Loucy (cell line): ENCODE measurements at regions not wholly inside any gene's neighbourhood (a gene's known extent, or its start where the extent isn't known, plus 50 kb on each side); places are given as distances from the start of the nearest gene placed in this dataset.
A peak's percentile ranks its signal among the peaks of the same experiment; 100 is the strongest.

Source experiments
- H2AFZ ChIP-seq: fragments of 200-600 bp; sonication (generic); 2 replicates; pipeline ENCODE4 v1.6.0; 2016; ENCODE audit warnings: antibody characterized with exemption, mild to moderate bottlenecking, low read length, moderate library complexity
- H3F3A ChIP-seq: fragments of 200-600 bp; 2 replicates; pipeline ENCODE4 v1.6.0; 2016; ENCODE audit warnings: antibody characterized with exemption, low read depth, mild to moderate bottlenecking
- H3K27me3 ChIP-seq: fragments of 200-600 bp; sonication (generic); 2 replicates; pipeline ENCODE4 v1.6.1; 2014; ENCODE audit warnings: low read length, mild to moderate bottlenecking; ENCODE audit not compliant: insufficient read depth, poor library complexity, severe bottlenecking
- H3K36me3 ChIP-seq: fragments of 200-600 bp; sonication (generic); 2 replicates; pipeline ENCODE4 v1.6.1; 2016; ENCODE audit warnings: low read length; ENCODE audit not compliant: insufficient read depth
- H3K4me1 ChIP-seq: fragments of 200-600 bp; sonication (generic); 2 replicates; pipeline ENCODE4 v1.5.1; 2014; ENCODE audit warnings: low read length, mild to moderate bottlenecking; ENCODE audit not compliant: insufficient read depth, poor library complexity, severe bottlenecking
- H3K4me2 ChIP-seq: fragments of 200-600 bp; sonication (generic); 2 replicates; pipeline ENCODE4 v1.6.0; 2014; ENCODE audit warnings: antibody characterized with exemption, low read length, low read depth, mild to moderate bottlenecking; ENCODE audit not compliant: poor library complexity, severe bottlenecking
- H3K4me3 ChIP-seq: fragments of 200-600 bp; sonication (generic); 2 replicates; pipeline ENCODE4 v1.5.1; 2014; ENCODE audit warnings: low read length, mild to moderate bottlenecking, mixed read lengths; ENCODE audit not compliant: poor library complexity, severe bottlenecking
- H3K79me2 ChIP-seq: fragments of 200-600 bp; sonication (generic); 2 replicates; pipeline ENCODE4 v1.6.1; 2014; ENCODE audit warnings: low read length; ENCODE audit not compliant: insufficient read depth
- H3K9ac ChIP-seq: fragments of 200-600 bp; sonication (generic); 2 replicates; pipeline ENCODE4 v1.6.0; 2014; ENCODE audit warnings: mild to moderate bottlenecking, low read depth, low read length, moderate library complexity; ENCODE audit not compliant: poor library complexity, severe bottlenecking
- H3K9me2 ChIP-seq: fragments of 200-600 bp; sonication (generic); replicated peaks from 2 replicates; pipeline ENCODE4 v1.6.1; 2016; ENCODE audit warnings: low read depth, low read length, mixed read lengths
- H3K9me3 ChIP-seq: fragments of 200-600 bp; sonication (generic); 2 replicates; pipeline ENCODE4 v1.6.1; 2014; ENCODE audit warnings: mild to moderate bottlenecking, antibody characterized with exemption, low read length, low read depth; ENCODE audit not compliant: insufficient read depth
- H4K20me1 ChIP-seq: fragments of 200-600 bp; sonication (generic); 2 replicates; pipeline ENCODE4 v1.6.0; 2014; ENCODE audit warnings: antibody characterized with exemption, low read length, mild to moderate bottlenecking; ENCODE audit not compliant: insufficient read depth, poor library complexity, severe bottlenecking
- EZH2phosphoT487 ChIP-seq: fragments of 200-600 bp; IDR thresholded peaks from 2 replicates; pipeline ENCODE4 v1.6.1; 2018; ENCODE audit warnings: antibody characterized with exemption, mild to moderate bottlenecking, moderate library complexity, borderline replicate concordance
- TF ChIP-seq, protein P1 (sequence below): fragments of 200-600 bp; sonication (generic); conservative IDR thresholded peaks from 2 replicates; pipeline ENCODE4 v1.5.1; 2014; ENCODE audit warnings: mild to moderate bottlenecking, antibody characterized with exemption, low read length

DNA sequence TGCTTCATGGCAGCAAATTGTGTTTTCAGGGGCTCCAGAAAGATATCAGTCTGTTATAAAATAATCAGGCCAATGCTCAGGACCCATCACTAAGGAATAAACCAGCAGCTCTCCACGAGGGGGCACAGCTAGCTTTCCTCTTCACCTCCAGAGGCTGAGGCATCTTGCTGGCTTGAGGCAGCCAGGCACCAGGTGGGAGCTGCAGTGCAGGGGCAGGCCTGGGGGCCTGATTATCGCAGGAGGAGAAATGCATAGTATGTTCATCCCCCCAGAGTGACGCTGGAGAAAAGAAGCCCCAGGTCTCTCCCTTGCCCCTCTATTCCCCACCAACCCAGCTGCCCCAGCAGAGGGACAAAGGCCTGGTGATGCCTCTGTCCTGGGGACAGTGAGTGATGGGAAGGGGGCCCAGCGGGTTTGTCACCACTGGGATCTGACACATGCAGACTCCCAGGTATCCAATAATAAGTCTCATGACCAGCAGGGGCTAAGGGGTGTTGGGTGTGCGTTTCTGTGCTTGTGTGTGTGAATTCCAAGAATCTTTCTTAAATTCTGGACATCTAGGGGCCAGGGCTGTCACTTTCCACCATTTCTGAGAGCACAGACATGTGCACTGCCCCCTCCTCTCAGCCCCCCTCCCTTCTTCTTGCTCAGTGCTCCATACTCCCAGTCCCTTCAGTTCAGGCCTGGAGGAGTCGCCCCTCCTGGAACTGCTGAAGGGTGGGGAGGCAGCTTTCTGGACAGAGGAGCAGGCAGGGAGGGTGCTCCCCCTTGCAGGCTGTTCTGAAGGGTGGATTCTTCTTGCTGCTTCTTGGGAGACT, 128.1 kb upstream of the FAM20C start:
- Histone ChIP-seq H3K36me3 (no peaks in the 10 kb centered on the region), H3F3A (no peaks in the 10 kb centered on the region), H3K79me2 (no peaks in the 10 kb centered on the region), H4K20me1 (no peaks in the 10 kb centered on the region), H3K9me2 (no peaks in the 10 kb centered on the region), H2AFZ (peak overlapping the region; percentile 44; the same call in 1 of the 2 replicates), H3K9me3 (no peaks in the 10 kb centered on the region; the same call in 1 of the 2 replicates), H3K4me1 (no peaks in the 10 kb centered on the region), H3K27me3 (no peaks in the 10 kb centered on the region), H3K9ac (no peak overlapping the region), H3K4me3 (no peak overlapping the region), H3K4me2 (no peak overlapping the region)
- TF ChIP-seq, protein P1, sequence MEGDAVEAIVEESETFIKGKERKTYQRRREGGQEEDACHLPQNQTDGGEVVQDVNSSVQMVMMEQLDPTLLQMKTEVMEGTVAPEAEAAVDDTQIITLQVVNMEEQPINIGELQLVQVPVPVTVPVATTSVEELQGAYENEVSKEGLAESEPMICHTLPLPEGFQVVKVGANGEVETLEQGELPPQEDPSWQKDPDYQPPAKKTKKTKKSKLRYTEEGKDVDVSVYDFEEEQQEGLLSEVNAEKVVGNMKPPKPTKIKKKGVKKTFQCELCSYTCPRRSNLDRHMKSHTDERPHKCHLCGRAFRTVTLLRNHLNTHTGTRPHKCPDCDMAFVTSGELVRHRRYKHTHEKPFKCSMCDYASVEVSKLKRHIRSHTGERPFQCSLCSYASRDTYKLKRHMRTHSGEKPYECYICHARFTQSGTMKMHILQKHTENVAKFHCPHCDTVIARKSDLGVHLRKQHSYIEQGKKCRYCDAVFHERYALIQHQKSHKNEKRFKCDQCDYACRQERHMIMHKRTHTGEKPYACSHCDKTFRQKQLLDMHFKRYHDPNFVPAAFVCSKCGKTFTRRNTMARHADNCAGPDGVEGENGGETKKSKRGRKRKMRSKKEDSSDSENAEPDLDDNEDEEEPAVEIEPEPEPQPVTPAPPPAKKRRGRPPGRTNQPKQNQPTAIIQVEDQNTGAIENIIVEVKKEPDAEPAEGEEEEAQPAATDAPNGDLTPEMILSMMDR = peak; percentile 58
- TF ChIP-seq EZH2phosphoT487 = no peak

DNA sequence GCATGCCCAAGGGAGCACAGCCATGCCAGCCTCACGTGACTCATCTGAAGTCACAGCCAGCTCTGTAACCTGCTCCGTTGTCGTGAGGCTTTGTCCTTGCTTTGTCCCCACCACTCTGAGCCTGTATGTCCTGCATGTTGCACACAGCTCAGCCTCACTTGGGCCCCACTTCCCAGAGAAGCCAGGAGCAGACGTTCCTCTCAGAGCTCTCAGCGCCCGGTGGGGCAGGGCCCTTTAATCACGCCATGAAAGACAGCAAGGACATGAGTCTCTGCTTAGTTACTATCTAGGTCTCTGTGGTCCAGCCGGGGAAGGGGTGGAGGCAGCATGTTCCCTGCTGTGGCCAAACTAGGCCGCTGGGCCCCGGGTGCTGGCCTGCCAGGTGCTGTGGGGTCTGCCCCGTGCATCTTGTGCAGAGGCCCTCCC, 127.4 kb upstream of the FAM20C start:
- no peak overlapping the region for H3K9ac ChIP-seq
- H3K4me3 ChIP-seq = no peak overlapping the region
- H3K4me2 ChIP-seq = no peak overlapping the region
- H3K4me1 ChIP-seq = no peaks in the 10 kb centered on the region
- no peaks in the 10 kb centered on the region for H3K9me2 ChIP-seq
- H3K27me3 ChIP-seq = no peaks in the 10 kb centered on the region
- TF ChIP-seq EZH2phosphoT487 = no peak
- TF ChIP-seq, protein P1 = no peak
- H3K36me3 ChIP-seq = no peaks in the 10 kb centered on the region
- H3F3A ChIP-seq = no peaks in the 10 kb centered on the region
- no peak overlapping the region for H2AFZ ChIP-seq
- no peaks in the 10 kb centered on the region for H4K20me1 ChIP-seq
- H3K9me3 ChIP-seq = no peaks in the 10 kb centered on the region; the same call in 1 of the 2 replicates
- no peaks in the 10 kb centered on the region for H3K79me2 ChIP-seq

DNA sequence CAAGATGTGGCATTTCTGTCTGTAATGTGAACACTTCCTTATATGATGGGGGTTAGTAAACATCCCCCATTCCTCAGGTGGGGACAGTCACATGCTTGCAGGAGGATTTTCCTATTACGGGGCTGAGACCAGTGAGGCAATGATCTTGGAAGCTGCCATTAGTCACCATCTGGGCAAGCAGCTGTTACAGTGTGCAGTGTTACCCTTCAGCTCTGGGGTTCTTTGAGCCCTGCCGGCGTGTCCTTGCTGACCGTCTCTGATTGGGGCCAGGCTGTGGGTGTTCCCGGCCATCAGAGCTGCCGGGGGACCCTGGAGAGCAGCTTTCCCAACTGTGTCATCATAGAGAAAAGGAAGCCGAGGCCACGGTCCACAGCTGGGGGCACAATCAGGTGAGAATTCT, 126.8 kb upstream of the FAM20C start:
- Histone ChIP-seq H3K79me2 (no peaks in the 10 kb centered on the region), H3K4me2 (no peak overlapping the region), H3K9ac (no peak overlapping the region), H3K4me3 (no peak overlapping the region), H3F3A (no peaks in the 10 kb centered on the region), H3K4me1 (no peaks in the 10 kb centered on the region), H2AFZ (no peak overlapping the region), H3K36me3 (no peaks in the 10 kb centered on the region), H4K20me1 (no peaks in the 10 kb centered on the region), H3K27me3 (no peaks in the 10 kb centered on the region), H3K9me3 (no peaks in the 10 kb centered on the region; the same call in 1 of the 2 replicates), H3K9me2 (no peaks in the 10 kb centered on the region)
- TF ChIP-seq, protein P1 = no peak
- no peak for TF ChIP-seq EZH2phosphoT487
